ENCODE measurements at regions not wholly inside any gene's neighbourhood (a gene's known extent, or its start where the extent isn't known, plus 50 kb on each side); places are given as distances from the start of the nearest gene placed in this dataset.

- no peak for DNase-seq
- intact Hi-C loops (cut with DNase I), result no loop called here
- H3K4me1 ChIP-seq (ENCODE audit: control insufficient read depth in 1 of 2, insufficient read depth in 2 of 2, low read length in 2 of 2), result peaks cover 2 to 3% of the 10 kb centered on the region in 2 donors
- no peak overlapping the region for H3K27ac ChIP-seq (ENCODE audit: low read depth in 1 of 2, low read length in 2 of 2)
- H3K9me3 ChIP-seq (ENCODE audit: control insufficient read depth, low read length), result no peaks in the 10 kb centered on the region
- WGBS, 2 donors, result 97 to 100% methylated on average over 2 of the region's 2 CpGs
- no peaks in the 10 kb centered on the region for H3K36me3 ChIP-seq (ENCODE audit: control insufficient read depth in 1 of 2, insufficient read depth in 2 of 2, low read length in 1 of 2)
- ATAC-seq (ENCODE audit: low FRiP score), result no peak
- no peaks in the 10 kb centered on the region for H3K27me3 ChIP-seq (ENCODE audit: control insufficient read depth in 1 of 2, insufficient read depth in 2 of 2, low read length in 1 of 2)
- no peak overlapping the region for H3K4me3 ChIP-seq (ENCODE audit: low read length in 2 of 2)
Measured at GRCh38 chr18:68467329-68467728, 247.6 kb downstream of the TMX3 start.

- Histone ChIP-seq H3K27me3 (ENCODE audit: control insufficient read depth in 1 of 2, insufficient read depth in 2 of 2, low read length in 1 of 2) (no peaks in the 10 kb centered on the region), H3K4me3 (ENCODE audit: low read length in 2 of 2) (no peak overlapping the region), H3K27ac (ENCODE audit: low read depth in 1 of 2, low read length in 2 of 2) (no peak overlapping the region), H3K4me1 (ENCODE audit: control insufficient read depth in 1 of 2, insufficient read depth in 2 of 2, low read length in 2 of 2) (peaks cover 2 to 3% of the 10 kb centered on the region in 2 donors), H3K9me3 (ENCODE audit: control insufficient read depth, low read length) (no peaks in the 10 kb centered on the region), H3K36me3 (ENCODE audit: control insufficient read depth in 1 of 2, insufficient read depth in 2 of 2, low read length in 1 of 2) (no peaks in the 10 kb centered on the region)
- DNase-seq, result no peak
- WGBS, 2 donors, result 96 to 100% methylated on average over 1 of the region's 1 CpG
- ATAC-seq (ENCODE audit: low FRiP score), result no peak
- intact Hi-C loops (cut with DNase I), result no loop called here
Measured at GRCh38 chr18:68466672-68467071, 248.2 kb downstream of the TMX3 start.

GRCh38 chr18:68462766-68463165, 252.1 kb downstream of the TMX3 start:
- ATAC-seq (ENCODE audit: low FRiP score), result no peak
- H3K27ac ChIP-seq (ENCODE audit: low read depth in 1 of 2, low read length in 2 of 2), result no peak overlapping the region
- no peak for DNase-seq
- no peaks in the 10 kb centered on the region for H3K36me3 ChIP-seq (ENCODE audit: control insufficient read depth in 1 of 2, insufficient read depth in 2 of 2, low read length in 1 of 2)
- H3K4me1 ChIP-seq (ENCODE audit: control insufficient read depth in 1 of 2, insufficient read depth in 2 of 2, low read length in 2 of 2), result no peaks in the 10 kb centered on the region
- H3K27me3 ChIP-seq (ENCODE audit: control insufficient read depth in 1 of 2, insufficient read depth in 2 of 2, low read length in 1 of 2), result no peaks in the 10 kb centered on the region
- H3K4me3 ChIP-seq (ENCODE audit: low read length in 2 of 2), result no peak overlapping the region
- 79 to 93% methylated on average over 1 of the region's 1 CpG for WGBS, 2 donors
- H3K9me3 ChIP-seq (ENCODE audit: control insufficient read depth, low read length), result no peaks in the 10 kb centered on the region
- intact Hi-C loops (cut with DNase I), result no loop called here

- Histone ChIP-seq H3K36me3 (ENCODE audit: control insufficient read depth in 1 of 2, insufficient read depth in 2 of 2, low read length in 1 of 2) (no peaks in the 10 kb centered on the region), H3K9me3 (ENCODE audit: control insufficient read depth, low read length) (no peaks in the 10 kb centered on the region), H3K4me3 (ENCODE audit: low read length in 2 of 2) (no peak overlapping the region), H3K27me3 (ENCODE audit: control insufficient read depth in 1 of 2, insufficient read depth in 2 of 2, low read length in 1 of 2) (no peaks in the 10 kb centered on the region), H3K27ac (ENCODE audit: low read depth in 1 of 2, low read length in 2 of 2) (no peak overlapping the region), H3K4me1 (ENCODE audit: control insufficient read depth in 1 of 2, insufficient read depth in 2 of 2, low read length in 2 of 2) (no peaks in the 10 kb centered on the region)
- 99 to 100% methylated on average over 1 of the region's 1 CpG for WGBS, 2 donors
- ATAC-seq (ENCODE audit: low FRiP score) (no peak), DNase-seq (no peak)
- intact Hi-C loops (cut with DNase I), result no loop called here
Measured at GRCh38 chr18:68462148-68462547, 252.8 kb downstream of the TMX3 start.

- intact Hi-C loops (cut with DNase I), result no loop called here
- no peaks in the 10 kb centered on the region for H3K9me3 ChIP-seq (ENCODE audit: control insufficient read depth, low read length)
- 60 to 63% methylated on average over 3 of the region's 3 CpGs for WGBS, 2 donors
Measured at GRCh38 chr18:68461481-68462018, 253.4 kb downstream of the TMX3 start.

GRCh38 chr18:68459968-68460367, 254.9 kb downstream of the TMX3 start:
- Histone ChIP-seq H3K27ac (ENCODE audit: low read depth in 1 of 2, low read length in 2 of 2) (no peak overlapping the region), H3K4me3 (ENCODE audit: low read length in 2 of 2) (no peak overlapping the region), H3K9me3 (ENCODE audit: control insufficient read depth, low read length) (no peaks in the 10 kb centered on the region), H3K36me3 (ENCODE audit: control insufficient read depth in 1 of 2, insufficient read depth in 2 of 2, low read length in 1 of 2) (no peaks in the 10 kb centered on the region), H3K27me3 (ENCODE audit: control insufficient read depth in 1 of 2, insufficient read depth in 2 of 2, low read length in 1 of 2) (no peaks in the 10 kb centered on the region), H3K4me1 (ENCODE audit: control insufficient read depth in 1 of 2, insufficient read depth in 2 of 2, low read length in 2 of 2) (no peaks in the 10 kb centered on the region)
- 98% methylated on average over 12 of the region's 12 CpGs for WGBS, 2 donors
- ATAC-seq (ENCODE audit: low FRiP score) (no peak), DNase-seq (no peak)
- intact Hi-C loops (cut with DNase I), result no loop called here

More at GRCh38 chr18:68461481-68462018, 253.4 kb downstream of the TMX3 start:
- H3K4me3 ChIP-seq (ENCODE audit: low read length in 2 of 2), result no peak overlapping the region
- ATAC-seq (ENCODE audit: low FRiP score) (no peak), DNase-seq (no peak)
- H3K4me1 ChIP-seq (ENCODE audit: control insufficient read depth in 1 of 2, insufficient read depth in 2 of 2, low read length in 2 of 2), result no peaks in the 10 kb centered on the region
- H3K27me3 ChIP-seq (ENCODE audit: control insufficient read depth in 1 of 2, insufficient read depth in 2 of 2, low read length in 1 of 2), result no peaks in the 10 kb centered on the region
- no peak overlapping the region for H3K27ac ChIP-seq (ENCODE audit: low read depth in 1 of 2, low read length in 2 of 2)
- no peaks in the 10 kb centered on the region for H3K36me3 ChIP-seq (ENCODE audit: control insufficient read depth in 1 of 2, insufficient read depth in 2 of 2, low read length in 1 of 2)

GRCh38 chr18:68456985-68457384, 257.9 kb downstream of the TMX3 start:
- H3K4me1 ChIP-seq (ENCODE audit: control insufficient read depth in 1 of 2, insufficient read depth in 2 of 2, low read length in 2 of 2), result no peaks in the 10 kb centered on the region
- DNase-seq (no peak), ATAC-seq (ENCODE audit: low FRiP score) (no peak)
- no peak overlapping the region for H3K27ac ChIP-seq (ENCODE audit: low read depth in 1 of 2, low read length in 2 of 2)
- H3K36me3 ChIP-seq (ENCODE audit: control insufficient read depth in 1 of 2, insufficient read depth in 2 of 2, low read length in 1 of 2), result no peaks in the 10 kb centered on the region
- intact Hi-C loops (cut with DNase I), result no loop called here
- WGBS, 2 donors, result 4 to 9% methylated on average over 4 of the region's 4 CpGs
- no peak overlapping the region for H3K4me3 ChIP-seq (ENCODE audit: low read length in 2 of 2)
- no peaks in the 10 kb centered on the region for H3K27me3 ChIP-seq (ENCODE audit: control insufficient read depth in 1 of 2, insufficient read depth in 2 of 2, low read length in 1 of 2)
- H3K9me3 ChIP-seq (ENCODE audit: control insufficient read depth, low read length), result peaks cover 2% of the 10 kb centered on the region

- H3K27me3 ChIP-seq (ENCODE audit: control insufficient read depth in 1 of 2, insufficient read depth in 2 of 2, low read length in 1 of 2), result no peaks in the 10 kb centered on the region
- H3K9me3 ChIP-seq (ENCODE audit: control insufficient read depth, low read length), result peaks cover 2% of the 10 kb centered on the region
- no peaks in the 10 kb centered on the region for H3K36me3 ChIP-seq (ENCODE audit: control insufficient read depth in 1 of 2, insufficient read depth in 2 of 2, low read length in 1 of 2)
- intact Hi-C loops (cut with DNase I), result no loop called here
- DNase-seq (no peak), ATAC-seq (ENCODE audit: low FRiP score) (no peak)
- no peak overlapping the region for H3K4me3 ChIP-seq (ENCODE audit: low read length in 2 of 2)
- no peak overlapping the region for H3K27ac ChIP-seq (ENCODE audit: low read depth in 1 of 2, low read length in 2 of 2)
- peaks cover 0 to 3% of the 10 kb centered on the region in 2 donors for H3K4me1 ChIP-seq (ENCODE audit: control insufficient read depth in 1 of 2, insufficient read depth in 2 of 2, low read length in 2 of 2)
Measured at GRCh38 chr18:68455229-68455603, 259.7 kb downstream of the TMX3 start.

GRCh38 chr18:68454511-68455228, 260.2 kb downstream of the TMX3 start:
- no peak for ATAC-seq (ENCODE audit: low FRiP score)
- WGBS, 2 donors, result 64 to 65% methylated on average over 3 of the region's 3 CpGs
- no peak overlapping the region for H3K4me3 ChIP-seq (ENCODE audit: low read length in 2 of 2)

More at GRCh38 chr18:68454511-68455228, 260.2 kb downstream of the TMX3 start:
- Histone ChIP-seq H3K27me3 (ENCODE audit: control insufficient read depth in 1 of 2, insufficient read depth in 2 of 2, low read length in 1 of 2) (no peaks in the 10 kb centered on the region), H3K4me1 (ENCODE audit: control insufficient read depth in 1 of 2, insufficient read depth in 2 of 2, low read length in 2 of 2) (peaks cover 0 to 3% of the 10 kb centered on the region in 2 donors), H3K9me3 (ENCODE audit: control insufficient read depth, low read length) (peaks cover 2% of the 10 kb centered on the region), H3K27ac (ENCODE audit: low read depth in 1 of 2, low read length in 2 of 2) (no peak overlapping the region), H3K36me3 (ENCODE audit: control insufficient read depth in 1 of 2, insufficient read depth in 2 of 2, low read length in 1 of 2) (no peaks in the 10 kb centered on the region)
- intact Hi-C loops (cut with DNase I), result no loop called here
- no peak for DNase-seq

Measured in aorta (tissue), 5 donors.